ENCODE measurements at regions not wholly inside any gene's neighbourhood (a gene's known extent, or its start where the extent isn't known, plus 50 kb on each side); places are given as distances from the start of the nearest gene placed in this dataset.

- TF ChIP-seq, protein P1, sequence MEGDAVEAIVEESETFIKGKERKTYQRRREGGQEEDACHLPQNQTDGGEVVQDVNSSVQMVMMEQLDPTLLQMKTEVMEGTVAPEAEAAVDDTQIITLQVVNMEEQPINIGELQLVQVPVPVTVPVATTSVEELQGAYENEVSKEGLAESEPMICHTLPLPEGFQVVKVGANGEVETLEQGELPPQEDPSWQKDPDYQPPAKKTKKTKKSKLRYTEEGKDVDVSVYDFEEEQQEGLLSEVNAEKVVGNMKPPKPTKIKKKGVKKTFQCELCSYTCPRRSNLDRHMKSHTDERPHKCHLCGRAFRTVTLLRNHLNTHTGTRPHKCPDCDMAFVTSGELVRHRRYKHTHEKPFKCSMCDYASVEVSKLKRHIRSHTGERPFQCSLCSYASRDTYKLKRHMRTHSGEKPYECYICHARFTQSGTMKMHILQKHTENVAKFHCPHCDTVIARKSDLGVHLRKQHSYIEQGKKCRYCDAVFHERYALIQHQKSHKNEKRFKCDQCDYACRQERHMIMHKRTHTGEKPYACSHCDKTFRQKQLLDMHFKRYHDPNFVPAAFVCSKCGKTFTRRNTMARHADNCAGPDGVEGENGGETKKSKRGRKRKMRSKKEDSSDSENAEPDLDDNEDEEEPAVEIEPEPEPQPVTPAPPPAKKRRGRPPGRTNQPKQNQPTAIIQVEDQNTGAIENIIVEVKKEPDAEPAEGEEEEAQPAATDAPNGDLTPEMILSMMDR (IDR thresholded peaks at IDR 0.05; ENCODE audit: low read depth, low read length, poor library complexity, severe bottlenecking), result no peak
- no peak for TF ChIP-seq EZH2phosphoT487 (IDR thresholded peaks at IDR 0.05; ENCODE audit: borderline replicate concordance, low read length)
Measured at GRCh38 chr14:105855246-105855892, 329.0 kb downstream of the TMEM121 start.

Data from DOHH2 (cell line).